IMR-90 (cell line): ENCODE measurements at regions not wholly inside any gene's neighbourhood (a gene's known extent, or its start where the extent isn't known, plus 50 kb on each side); places are given as distances from the start of the nearest gene placed in this dataset.

Experiments used
- CEBPB ChIP-seq: IDR thresholded peaks from 2 replicates; pipeline ENCODE4 v1.6.1; 2012; ENCODE audit warnings: low read depth, low read length, improper control_type of control experiment
- CTCF ChIP-seq: conservative IDR thresholded peaks from 2 replicates; pipeline ENCODE4 v1.5.1; 2012; ENCODE audit warnings: mild to moderate bottlenecking, low read depth, low read length, improper control_type of control experiment
- MAFK ChIP-seq: IDR thresholded peaks from 2 replicates; pipeline ENCODE4 v1.6.1; 2012; ENCODE audit warnings: low read depth, low read length, improper control_type of control experiment
- MXI1 ChIP-seq: IDR thresholded peaks from 2 replicates; pipeline ENCODE4 v1.6.1; 2012; ENCODE audit warnings: low read depth, mild to moderate bottlenecking, low read length, moderate library complexity, borderline replicate concordance
- POLR2A ChIP-seq: IDR thresholded peaks from 2 replicates; pipeline ENCODE4 v1.6.1; 2012; ENCODE audit warnings: mild to moderate bottlenecking, low read depth, low read length

GRCh38 chr10:33386926-33387325, 52.5 kb upstream of the NRP1 start:
- no peak for TF ChIP-seq CTCF
- no peak for TF ChIP-seq MXI1
- no peak for TF ChIP-seq POLR2A
- TF ChIP-seq MAFK, result no peak
- peak; percentile 9; the same call in 1 of the 2 replicates for TF ChIP-seq CEBPB
